Left kidney (tissue), 1 donor: ENCODE measurements at regions not wholly inside any gene's neighbourhood (a gene's known extent, or its start where the extent isn't known, plus 50 kb on each side); places are given as distances from the start of the nearest gene placed in this dataset.

Experiments
- DNase-seq: peaks from one replicate; pipeline ENCODE4 v3.0.0-alpha.2; 2013

DNA sequence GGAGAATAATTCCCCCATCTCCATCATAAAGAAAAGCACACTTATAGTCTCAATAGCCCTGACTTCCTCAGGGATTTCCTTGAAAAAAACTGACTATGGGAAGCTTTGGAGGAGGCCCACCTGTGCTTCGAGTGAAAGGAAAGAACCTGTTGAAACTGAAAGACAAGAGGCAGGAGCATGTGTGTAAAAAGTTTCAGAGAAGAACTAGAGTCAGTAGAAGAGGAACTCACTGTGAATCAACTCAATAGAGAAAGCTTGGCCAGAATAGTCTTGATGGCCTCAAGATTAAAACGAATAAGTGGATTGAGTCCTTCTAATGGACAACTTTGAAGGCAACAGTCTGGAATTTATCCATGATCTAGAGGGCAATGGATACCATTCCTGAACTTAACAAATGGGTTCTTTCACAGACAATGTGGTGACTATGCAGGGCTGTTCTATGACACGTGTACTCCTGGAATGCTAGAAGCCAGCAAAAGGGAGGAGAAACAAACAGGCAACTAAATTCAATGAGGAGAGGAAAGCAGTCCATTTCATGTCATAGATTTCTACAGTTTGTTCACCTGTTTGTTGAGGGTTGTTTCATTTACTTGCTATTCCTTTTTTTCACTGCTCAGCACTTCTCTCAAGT, 442.3 kb downstream of the GRB14 start:
- DNase-seq: no peak

DNA sequence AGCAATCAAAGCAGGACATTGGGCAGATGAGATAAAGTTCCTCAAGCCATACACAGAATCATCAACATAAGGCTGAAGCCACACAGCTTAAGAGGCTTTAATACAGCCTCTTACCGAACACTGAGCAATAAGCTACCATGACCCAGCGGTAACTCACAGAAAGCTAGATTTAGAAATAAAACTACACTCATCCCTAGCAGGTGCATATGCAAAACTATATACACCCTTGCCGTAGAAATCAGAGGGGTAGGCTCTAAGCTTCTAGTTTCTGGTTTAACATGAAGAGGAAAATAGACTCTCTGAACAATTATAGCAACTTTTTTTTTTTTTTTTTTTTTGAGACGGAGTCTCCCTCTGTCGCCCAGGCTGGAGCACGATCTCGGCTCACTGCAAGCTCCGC, 428.8 kb upstream of the FIGN start:
- DNase-seq: no peak

DNA sequence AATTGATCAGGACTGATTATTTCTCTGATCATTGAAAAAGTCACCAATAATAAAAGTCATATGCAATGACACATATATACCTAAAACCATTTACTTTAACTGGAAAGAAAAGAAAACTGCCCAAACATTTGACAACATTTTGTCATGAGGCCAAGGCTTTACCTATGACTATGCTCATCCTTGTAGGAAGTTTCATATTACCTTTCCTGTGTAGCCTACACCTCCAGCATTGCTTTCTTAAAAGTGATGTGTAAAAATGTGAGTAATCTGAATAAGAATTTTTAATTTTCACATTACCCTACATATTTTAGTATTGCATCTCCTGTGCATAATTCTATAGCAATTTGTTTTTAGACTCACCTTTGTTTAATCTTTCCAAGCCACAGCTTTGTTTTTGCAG, 419.8 kb upstream of the FIGN start:
- DNase-seq: no peak

DNA sequence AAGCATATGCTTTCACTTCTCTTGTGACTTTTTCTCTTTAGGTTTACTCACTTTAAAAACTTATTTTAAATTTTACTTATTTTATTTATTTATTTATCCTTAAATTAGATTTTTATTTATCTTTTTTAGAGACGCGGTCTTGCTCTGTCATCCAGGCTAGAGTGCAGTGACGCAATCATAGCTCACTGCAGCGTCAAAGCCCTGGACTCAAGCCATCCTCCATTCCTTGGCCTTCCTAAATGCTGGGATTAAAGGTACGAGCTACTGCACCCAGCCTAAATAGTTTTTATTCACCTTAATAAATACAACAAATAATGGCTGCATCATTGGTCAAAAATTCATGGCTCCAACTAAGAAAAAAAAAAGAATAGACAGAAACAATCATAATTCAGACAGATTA, 415.7 kb upstream of the FIGN start:
- no peak for DNase-seq

DNA sequence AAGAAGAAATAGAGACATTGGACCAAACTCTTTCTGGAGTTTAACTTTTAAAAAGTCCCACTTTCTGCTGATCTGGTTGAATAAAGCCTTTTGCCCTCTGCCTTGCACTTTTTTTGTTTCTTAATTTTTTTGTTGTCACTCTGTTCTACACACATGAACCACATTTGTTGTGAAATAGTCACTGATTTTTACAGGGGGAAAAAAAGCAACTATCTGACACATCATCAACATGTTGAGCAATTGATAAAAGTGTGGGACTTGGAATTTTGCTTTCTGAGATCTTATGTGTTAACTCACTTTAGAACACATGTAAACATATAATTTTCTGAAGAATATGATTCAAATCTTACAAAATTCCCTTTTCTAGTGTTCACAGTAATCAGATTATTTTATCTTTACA, 414.8 kb upstream of the FIGN start:
- no peak for DNase-seq

DNA sequence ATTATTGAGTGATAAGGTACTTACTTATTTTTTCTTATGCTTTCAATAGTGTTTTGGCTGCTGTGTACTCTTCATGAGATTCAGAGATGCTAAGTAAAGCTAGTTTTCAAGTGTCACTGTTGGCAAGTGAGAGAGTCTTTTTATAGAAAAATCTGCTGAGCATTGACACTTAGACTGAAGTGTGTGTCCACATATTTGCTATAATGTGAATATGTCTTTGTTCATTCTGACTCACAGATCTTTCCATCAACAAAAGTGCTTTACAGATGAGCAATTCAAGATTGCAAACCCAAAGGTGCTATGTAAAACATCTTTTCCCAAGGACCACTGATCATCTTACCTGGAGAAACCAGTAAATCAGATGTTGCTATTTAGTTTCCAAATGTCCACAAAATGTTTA, 410.6 kb upstream of the FIGN start:
- DNase-seq: no peak

DNA sequence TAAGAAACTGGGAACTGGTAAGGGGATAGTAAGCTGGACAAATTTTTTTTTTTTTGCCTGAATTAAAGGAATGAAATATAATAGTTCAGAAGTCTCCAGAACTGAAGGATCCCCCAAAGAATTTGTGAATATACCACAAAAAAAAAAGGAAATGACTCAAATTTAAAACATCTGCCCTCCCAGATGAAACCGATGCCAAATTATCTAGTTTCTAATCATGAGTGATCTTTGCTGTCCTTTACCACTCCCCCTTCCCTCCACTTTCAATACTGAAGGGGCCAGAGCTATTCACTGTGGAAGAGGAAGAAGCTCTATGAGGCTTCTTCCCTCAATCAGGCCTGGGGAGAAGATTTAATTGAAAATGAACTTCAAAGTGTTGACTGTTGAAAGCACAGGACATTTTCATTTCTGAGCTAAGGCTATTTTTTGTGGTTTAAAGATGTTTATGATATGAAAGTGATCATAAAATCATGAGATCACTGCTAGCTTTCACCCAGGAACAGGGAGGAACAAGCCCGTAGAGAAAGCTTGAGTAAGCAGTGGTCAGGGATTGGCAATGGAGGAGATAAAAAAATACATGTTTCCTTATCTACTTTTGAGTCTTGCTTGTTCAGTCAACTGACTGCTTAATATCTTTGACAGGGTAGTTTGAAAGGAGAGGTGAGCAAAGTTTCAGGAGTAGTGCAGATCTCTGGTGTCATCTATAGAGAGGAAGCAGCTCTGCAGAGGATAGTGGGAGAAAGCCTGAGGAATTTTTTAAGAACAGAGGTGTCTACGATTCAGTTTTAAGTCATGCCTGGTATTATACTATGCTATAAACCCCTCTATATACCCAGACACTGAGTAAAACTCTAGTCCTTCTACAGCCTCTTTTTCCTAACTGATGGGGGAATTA, 409.5 kb upstream of the FIGN start:
- DNase-seq: no peak

DNA sequence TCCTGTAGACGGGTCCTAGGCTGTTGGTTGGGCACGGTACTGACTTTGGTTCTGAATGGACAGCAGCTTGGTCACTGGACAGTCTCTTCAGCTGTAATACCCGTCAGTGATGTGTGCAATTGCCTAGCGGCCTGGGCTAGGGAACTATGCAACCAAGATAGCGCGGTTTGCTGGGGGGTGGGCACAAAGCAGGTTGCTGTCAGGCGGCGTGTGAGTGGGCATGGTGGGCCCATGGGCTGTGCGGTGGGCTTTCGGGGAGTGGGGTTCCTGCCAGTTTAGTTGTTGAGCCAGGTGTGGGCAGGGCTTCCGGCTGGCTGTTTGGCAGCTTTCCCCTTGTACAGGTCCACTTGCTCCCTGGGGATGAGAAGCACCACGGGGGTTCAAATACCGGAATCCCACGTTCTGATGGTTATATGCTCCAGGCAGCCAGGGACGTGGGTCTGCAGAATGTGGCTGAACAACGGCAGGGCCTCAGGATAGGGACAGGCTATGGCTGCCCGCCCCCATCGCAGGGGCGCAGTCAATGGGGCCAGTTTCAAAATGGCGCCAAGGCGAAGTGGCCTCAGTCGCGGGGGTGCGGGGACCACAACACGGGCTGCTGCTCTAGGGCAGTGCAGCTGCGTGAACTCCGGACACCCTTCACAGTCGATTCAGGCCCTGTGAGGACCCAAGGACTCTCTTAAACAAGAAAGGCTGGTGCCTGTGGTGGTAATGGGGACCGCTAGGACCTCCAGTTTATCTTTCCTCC, 407.5 kb upstream of the FIGN start:
- DNase-seq: no peak

DNA sequence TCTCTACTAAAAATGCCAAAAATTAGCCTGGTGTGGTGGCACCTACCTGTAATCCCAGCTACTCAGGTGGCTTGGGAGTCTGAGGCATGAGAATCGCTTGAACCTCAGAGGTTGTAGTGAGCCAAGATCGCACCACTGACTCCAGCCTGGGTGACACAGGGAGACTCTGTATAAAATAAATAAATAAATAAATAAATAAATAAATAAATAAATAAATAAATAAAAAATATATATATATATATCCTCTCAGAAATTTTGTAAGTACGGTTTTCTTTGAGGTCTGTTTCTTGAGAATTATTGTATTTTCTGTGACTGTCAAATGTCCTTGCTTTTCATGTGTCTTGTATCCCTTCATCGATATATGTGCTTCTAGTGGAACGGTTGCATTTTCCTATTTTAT, 406.9 kb upstream of the FIGN start:
- no peak for DNase-seq

DNA sequence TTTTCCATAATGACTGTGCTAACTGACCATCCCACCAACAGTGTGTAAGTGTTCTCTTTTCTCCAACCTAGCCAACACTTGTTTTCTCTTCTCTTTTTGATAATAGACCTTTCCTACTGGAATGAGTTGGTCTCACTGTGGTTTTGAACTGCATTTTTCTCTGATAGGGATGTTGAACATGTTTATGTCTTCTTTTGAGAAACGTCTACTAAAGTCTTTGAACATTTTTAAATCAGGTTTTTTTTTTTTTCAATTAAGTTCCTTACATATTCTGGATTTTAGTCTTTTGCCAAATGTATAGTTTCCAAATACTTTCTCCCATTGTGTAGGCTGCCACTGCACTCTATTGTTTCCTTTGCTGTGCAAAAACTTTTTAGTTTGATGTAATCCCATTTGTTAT, 405.5 kb upstream of the FIGN start:
- DNase-seq: no peak

DNA sequence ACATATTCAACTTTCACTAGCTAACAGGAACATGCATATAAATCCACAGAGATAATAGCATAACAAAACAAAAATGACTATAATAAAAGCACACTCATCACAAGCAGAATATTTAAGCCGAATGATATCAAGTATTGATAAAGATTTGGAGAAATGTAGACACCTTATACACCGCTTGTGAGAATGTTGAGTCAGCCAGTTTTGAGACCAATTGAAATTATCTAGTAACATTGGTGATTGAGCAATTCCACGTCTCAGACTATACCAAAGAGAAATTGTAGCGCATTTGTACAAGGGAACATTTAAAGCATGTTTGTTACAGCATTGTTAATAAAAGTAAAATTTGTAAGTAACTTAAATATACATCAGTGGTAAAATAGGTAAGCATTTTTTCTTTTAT, 402.9 kb upstream of the FIGN start:
- no peak for DNase-seq

DNA sequence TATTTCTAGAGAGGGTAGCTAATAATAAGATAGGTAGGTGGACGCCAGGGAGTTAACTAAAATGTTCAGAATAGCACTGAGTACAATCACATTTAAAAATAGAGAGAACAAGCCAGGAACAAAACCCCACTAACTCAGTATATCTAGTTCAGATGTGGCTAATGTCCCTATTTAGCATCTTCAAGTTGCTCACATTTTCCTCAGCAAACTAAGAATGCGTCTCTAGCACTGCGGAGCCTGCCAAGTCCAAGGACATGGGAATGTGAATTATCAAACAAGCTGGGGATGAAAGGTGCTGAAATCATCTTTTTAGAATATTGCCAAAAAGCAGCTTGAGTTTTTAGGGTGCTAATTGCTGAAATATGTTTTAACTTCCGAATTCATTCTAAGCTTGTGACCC, 398.5 kb upstream of the FIGN start:
- no peak for DNase-seq

DNA sequence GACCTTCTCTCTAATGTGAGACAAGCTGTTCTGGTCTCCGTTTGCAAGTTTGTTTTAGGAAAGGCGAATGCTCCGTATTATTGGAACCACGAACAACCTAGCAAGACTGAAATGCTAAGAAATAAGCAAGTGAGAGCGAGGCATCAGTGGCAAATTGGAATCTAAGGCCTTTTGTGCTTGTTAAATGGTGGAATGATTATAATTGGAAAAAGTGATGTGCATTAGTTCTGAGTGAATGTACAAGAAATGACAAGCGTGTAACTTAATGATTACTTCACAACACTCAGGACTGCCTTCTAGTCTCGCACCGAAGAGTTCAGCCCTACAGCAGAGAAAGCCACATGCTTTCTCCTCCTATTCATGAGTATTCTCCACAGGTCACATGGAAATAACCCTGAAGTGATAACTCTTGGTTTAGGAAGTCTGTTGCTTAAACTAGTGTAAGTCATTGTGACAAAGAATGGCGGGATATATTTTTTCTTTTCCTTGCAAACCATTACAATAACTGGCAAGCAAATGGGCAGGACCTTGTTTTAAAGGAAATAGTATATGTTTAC, 392.2 kb upstream of the FIGN start:
- DNase-seq: peak; percentile 7

DNA sequence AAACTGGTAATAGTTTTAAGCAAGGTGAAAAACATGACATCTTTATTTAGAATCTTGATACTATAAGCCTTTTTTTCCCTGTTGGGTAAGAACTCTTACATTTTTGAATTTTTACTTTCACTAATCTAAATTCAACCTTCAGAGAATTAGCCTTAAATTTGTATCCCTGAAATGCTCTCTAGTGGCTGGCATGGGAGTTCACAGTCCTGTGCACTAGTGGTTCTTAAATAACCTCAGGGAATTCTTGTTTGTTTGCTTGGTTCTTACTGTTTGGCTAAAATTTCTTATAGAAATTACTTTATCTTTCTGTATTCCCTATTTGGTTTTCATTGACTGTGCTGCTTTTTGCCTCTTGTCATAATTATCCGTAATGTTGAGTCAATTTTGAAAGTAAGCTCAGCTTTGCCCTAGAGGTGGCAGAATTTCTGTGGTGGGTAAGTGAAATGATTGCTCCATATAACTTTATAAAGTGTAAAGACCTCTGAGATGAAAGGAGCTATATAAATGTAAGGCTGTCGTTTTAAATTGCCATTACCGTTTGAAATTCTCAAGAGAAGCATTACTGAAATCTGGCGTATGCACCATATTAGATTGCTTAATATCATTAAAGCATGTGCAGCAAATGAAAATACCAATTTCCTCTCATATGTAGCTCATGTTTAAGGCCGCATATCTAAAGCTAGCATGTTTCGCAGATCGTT, 391.3 kb upstream of the FIGN start:
- DNase-seq: peak; percentile 17

DNA sequence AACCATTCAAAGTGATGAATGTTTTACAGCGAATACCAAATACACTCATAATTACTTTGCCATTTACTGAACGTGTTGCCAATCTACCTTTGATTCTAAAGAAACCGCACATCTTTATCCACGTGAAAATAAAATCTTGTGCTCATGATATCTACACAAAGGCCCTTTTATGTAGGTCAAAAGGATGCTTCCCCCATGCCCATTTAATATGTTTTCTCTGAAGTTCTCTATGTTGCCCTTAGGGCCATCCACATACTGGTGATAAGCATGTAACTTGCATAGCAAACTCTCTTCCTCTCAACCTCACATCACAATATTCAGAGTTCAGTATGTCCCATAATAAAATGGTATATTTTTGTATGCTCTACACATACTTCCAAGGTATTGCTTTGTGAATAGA, 380.0 kb upstream of the FIGN start:
- no peak for DNase-seq

DNA sequence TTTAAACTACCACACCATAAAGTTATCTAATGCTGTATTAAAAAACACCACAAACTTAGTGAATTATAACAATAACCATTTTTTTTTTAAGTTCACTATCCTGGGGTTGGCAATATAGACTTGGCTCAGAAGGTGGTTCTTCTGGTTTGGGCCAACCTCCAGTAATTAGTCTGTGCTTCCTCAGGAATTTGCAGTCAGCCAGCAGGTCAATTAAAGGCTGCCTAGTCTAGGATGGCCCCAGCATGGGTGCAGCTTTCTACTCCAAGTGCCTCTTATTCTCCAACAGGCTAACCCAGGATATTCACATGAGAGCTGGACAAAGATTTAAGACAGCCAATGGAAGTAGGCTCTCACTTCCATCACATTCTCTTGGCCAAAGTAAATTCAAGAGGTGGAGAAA, 379.1 kb upstream of the FIGN start:
- no peak for DNase-seq

DNA sequence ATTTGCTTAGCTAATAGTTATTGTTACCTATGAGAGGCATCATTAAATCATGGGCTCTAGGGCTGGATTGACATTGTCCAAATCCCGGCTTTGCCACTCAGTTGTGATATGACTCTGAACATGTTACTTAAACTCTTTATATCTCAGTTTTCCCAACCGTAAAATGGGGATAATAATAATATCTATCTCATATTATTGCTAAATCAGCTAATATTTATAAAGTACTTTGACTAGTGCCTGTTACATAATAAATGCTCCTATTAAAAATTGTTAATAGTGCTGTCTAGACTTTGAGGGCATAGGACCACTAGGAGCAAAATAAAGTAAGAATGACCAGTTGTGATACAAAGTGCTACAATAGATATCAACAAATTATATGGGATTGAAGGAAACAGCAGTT, 376.3 kb upstream of the FIGN start:
- no peak for DNase-seq

DNA sequence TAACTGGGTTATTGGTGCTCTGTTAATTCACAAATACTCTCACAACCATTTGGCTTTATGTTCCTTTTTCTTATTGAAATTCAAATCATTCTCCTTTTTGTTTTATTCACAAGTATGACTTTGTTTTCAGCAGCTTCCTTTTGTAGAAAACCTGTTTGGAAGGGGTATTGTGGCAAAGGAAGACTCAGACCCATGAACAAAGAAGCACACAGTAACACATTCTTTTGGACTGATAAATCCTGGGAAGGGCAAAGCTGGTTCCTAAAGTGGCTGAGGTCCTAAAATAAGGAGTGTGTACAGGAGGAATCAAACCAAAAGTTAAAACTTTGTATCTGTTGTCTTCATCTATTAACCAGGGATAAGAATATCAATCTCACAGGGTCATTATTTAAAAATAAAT, 374.7 kb upstream of the FIGN start:
- no peak for DNase-seq

DNA sequence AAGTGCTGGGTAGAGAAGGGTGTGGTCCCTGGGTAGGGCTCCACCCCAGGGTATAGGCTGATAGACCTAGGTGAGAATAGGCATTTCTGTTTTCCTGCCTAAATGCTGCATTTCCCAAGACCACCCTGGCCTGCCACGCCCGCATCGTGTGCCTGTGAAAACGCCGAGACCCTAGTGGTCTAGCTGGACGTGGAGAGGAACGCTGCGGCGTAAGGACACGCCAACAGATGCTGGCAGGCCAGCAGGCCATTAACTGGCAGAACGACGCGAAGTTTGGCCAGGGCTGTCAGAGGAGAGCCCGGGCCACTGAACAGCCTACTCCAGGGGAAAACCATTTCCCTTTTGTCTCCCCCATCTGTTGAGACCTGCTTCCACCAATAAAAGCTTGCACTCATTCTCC, 373.2 kb upstream of the FIGN start:
- DNase-seq: no peak

DNA sequence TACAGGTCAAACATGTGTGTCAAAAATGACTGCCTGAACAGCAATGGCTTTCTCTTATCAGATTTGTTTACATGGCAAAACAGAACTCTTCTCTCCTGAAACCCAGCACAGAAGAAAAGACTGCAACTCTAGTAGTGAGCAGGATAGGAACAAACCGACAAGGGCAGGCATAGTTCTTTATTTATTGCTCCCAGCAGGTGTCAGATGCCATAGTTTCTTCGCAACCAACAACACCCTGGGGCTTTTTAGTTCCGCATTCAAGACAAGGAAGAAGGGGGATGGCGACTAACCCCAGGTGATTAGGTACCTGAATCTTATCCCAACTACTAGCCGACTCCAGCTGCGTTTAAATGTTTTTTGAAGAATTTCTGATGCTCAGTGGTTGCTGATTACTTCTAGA, 367.5 kb upstream of the FIGN start:
- DNase-seq: no peak

DNA sequence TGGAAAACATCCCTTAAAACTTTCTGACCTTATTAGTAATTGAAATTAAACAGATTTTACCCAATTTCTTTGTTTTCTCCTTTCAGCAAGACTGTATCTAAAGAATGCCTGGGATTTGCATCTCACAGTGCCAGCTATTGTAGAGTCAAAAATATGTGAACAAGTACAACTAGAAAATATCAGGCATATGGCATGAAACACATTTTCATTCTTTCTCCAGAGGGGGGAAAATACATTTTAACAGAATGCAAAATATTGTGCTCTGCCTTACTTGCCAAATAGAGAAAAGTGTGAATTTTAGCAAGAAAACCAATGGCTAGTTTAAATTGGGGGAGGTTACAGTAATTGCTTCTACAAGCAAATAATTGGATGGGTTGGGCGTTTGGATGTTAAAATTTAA, 366.6 kb upstream of the FIGN start:
- no peak for DNase-seq

DNA sequence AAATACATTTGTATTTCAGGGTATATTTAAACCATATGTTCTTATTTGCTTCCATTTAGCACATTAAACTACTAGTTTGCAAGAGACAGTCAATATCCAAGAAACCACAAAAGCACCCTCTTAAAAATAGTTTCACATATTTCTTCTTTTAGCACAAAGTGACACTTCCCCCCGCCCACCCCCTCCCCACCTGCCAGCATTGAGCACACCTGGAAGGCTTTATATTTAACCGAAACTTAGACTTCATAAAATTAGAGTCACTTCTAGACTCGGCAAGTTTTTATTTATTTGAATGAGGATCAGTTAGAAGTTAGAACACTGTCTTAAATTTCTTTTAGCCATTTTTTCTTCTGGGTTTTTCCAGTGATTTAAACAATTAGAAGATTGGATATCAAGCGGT, 355.9 kb upstream of the FIGN start:
- DNase-seq: no peak
